ENCODE measurements at regions not wholly inside any gene's neighbourhood (a gene's known extent, or its start where the extent isn't known, plus 50 kb on each side); places are given as distances from the start of the nearest gene placed in this dataset.

GRCh38 chr2:22990246-22990645, 394.7 kb upstream of the KLHL29 start:
- TF ChIP-seq CTCF (tag by site-specific recombination; IDR thresholded peaks at IDR 0.05) (no peak), ZNF121 (tag by site-specific recombination; IDR thresholded peaks at IDR 0.05) (no peak), ZNF561 (tag by site-specific recombination; IDR thresholded peaks at IDR 0.05; ENCODE audit: borderline replicate concordance) (no peak), ZNF184 (tag by site-specific recombination; IDR thresholded peaks at IDR 0.05) (no peak), MYNN (tag by site-specific recombination; IDR thresholded peaks at IDR 0.05; ENCODE audit: borderline replicate concordance) (no peak)

All from HEK293 (cell line).